Central memory CD8-positive, alpha-beta T cell (primary cell): ENCODE measurements at regions not wholly inside any gene's neighbourhood (a gene's known extent, or its start where the extent isn't known, plus 50 kb on each side); places are given as distances from the start of the nearest gene placed in this dataset.
"Not testable (repeated sequence)": the region's sequence is repeated elsewhere in the genome, so short reads cannot be mapped to it uniquely, and the experiment has no call there.

ENCODE experiments used
- ATAC-seq: fragments of 150-1000 bp; cut with Tn5 transposase; replicated peaks from 2 replicates; pipeline ENCODE4 v1.10.0; 2022; ENCODE audit warnings: mild to moderate bottlenecking, moderate FRiP score, moderate number of reproducible peaks; ENCODE audit not compliant: poor library complexity, severe bottlenecking; ENCODE audit errors: extremely low read depth
- DNase-seq, 2 donors: peaks; one replicate each; pipeline ENCODE4 v3.0.0; 2021; ENCODE audit warnings: low spot score in 2 of 2
- H3K27ac Mint-ChIP-seq: one replicate; pipeline ENCODE4 v1.8.0; 2022; ENCODE audit warnings: low read depth, mild to moderate bottlenecking, moderate library complexity, mixed read lengths
- H3K27me3 Mint-ChIP-seq: one replicate; pipeline ENCODE4 v1.8.0; 2022; ENCODE audit warnings: mixed read lengths
- H3K36me3 Mint-ChIP-seq: one replicate; pipeline ENCODE4 v1.8.0; 2022; ENCODE audit warnings: mild to moderate bottlenecking, moderate library complexity, mixed read lengths; ENCODE audit not compliant: insufficient read depth
- H3K4me1 Mint-ChIP-seq: one replicate; pipeline ENCODE4 v1.8.0; 2022; ENCODE audit warnings: mixed read lengths
- H3K4me3 Mint-ChIP-seq: one replicate; pipeline ENCODE4 v1.8.0; 2022; ENCODE audit warnings: mild to moderate bottlenecking, moderate library complexity, mixed read lengths
- H3K9me3 Mint-ChIP-seq: one replicate; pipeline ENCODE4 v1.8.0; 2022; ENCODE audit warnings: mixed read lengths

DNA sequence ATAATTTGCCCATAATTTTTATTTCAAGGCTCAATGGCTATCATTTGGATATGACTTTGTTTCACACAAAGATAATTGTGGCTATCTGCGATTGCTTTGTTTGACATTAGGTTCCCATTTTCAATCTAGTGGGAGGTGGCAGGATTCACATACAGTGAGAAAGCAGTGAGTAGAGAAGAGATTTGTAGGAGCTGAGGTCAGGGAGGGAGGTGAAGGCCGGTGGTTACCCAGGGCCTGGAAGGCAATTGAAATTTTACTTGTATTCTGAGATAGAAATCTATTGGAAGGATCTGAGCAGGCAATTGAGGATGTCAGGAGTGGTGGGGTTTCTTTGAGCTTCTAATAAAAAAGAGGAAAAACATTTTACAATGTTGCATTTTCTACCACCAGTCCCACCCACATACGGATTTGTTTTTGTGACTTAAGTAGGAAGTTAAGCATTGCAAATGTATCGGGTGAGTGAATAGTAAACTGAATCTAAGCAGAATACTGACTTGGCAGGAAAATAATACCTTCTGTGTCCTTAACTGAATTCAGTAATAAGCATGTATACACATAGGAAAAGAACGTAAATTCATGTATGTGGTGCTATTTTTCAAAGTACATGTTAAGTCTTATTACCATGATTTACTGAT is 80.1 kb upstream of the CDK13 start:
- not testable (repeated sequence) for DNase-seq, H3K4me3 Mint-ChIP-seq, ATAC-seq, H3K4me1 Mint-ChIP-seq, H3K9me3 Mint-ChIP-seq, H3K36me3 Mint-ChIP-seq, H3K27ac Mint-ChIP-seq
- peaks cover 33% of the 10 kb centered on the region for H3K27me3 Mint-ChIP-seq

DNA sequence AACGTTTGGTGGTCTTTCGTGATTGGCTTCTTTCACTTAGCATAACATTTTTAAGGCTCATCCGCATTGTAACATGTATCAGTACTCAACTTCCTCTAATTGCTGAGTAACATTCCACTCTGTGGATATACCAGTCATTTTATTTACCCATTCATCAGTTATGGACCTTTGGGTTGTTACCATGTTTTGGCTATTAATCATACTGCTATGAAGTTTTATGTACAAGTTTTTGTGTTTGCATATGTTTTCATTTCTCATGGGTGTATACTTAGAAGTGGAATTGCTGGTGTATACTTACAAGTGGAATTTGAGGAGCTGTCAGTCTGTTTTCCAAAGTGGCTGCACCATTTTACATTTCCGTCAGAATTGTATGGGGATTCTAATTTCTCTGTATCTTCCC is 78.4 kb upstream of the CDK13 start:
- DNase-seq, H3K36me3 Mint-ChIP-seq, H3K4me1 Mint-ChIP-seq, H3K4me3 Mint-ChIP-seq, ATAC-seq, H3K27ac Mint-ChIP-seq, H3K9me3 Mint-ChIP-seq: not testable (repeated sequence)
- peaks cover 49% of the 10 kb centered on the region for H3K27me3 Mint-ChIP-seq

DNA sequence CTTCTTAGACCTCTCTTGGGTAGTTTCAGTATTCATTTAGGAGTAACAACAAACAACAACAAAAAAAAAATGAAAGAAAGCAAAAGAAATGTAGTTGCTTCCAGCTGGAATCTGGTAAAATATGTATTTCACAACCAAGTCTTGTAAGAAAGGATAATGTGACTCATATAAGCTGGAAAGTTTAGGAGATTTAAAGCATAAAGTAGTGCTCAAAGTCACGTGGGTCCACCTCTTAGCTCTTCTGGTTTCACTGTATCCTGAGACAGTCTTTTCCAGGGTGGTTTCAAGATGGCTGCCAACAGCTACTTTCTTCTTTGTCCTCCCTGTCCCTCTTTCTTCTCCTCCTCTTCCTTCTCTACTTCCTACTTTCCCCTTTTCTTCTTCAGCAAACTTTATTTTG is 69.5 kb upstream of the CDK13 start:
- DNase-seq (no peak), ATAC-seq (no peak)
- H3K4me1 Mint-ChIP-seq: no peaks in the 10 kb centered on the region
- no peak overlapping the region for H3K27ac Mint-ChIP-seq
- H3K27me3 Mint-ChIP-seq: peaks cover 77% of the 10 kb centered on the region
- peaks cover 5% of the 10 kb centered on the region for H3K9me3 Mint-ChIP-seq
- H3K4me3 Mint-ChIP-seq: no peak overlapping the region
- H3K36me3 Mint-ChIP-seq: no peaks in the 10 kb centered on the region

DNA sequence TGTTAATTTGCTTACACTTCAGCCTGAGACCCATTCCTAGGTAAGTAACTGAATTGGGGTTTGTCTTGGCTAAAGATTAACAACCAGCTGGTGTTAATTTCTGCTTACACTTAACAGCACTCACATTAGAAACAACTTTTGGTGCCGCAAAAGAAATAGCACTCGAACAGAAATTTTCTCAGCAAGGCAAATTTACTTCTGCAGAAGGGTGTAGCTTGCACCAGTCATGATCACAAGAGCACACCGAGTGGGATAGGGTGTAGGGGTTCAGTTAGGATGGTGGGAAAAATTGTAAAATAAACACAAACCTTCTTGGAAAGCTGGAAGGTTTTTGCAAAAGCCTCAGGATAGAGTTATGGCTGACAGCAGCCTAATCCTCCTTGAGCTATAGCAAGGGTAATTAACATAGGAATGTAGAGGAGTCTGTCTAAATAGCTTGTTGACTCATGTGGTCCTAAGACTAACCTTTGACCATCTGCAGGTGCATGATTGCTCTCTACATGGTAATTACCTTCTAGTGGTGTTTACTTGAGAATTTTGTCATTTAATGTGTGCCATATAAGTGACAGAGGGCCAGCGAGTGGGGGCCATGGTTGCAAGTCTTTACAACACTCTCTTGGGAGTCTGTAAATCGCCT is 67.8 kb upstream of the CDK13 start:
- Mint-ChIP-seq H3K4me1 (no peaks in the 10 kb centered on the region), H3K9me3 (peaks cover 5% of the 10 kb centered on the region), H3K27me3 (peaks cover 61% of the 10 kb centered on the region), H3K4me3 (no peak overlapping the region), H3K27ac (no peak overlapping the region), H3K36me3 (no peaks in the 10 kb centered on the region)
- DNase-seq (no peak), ATAC-seq (no peak)

DNA sequence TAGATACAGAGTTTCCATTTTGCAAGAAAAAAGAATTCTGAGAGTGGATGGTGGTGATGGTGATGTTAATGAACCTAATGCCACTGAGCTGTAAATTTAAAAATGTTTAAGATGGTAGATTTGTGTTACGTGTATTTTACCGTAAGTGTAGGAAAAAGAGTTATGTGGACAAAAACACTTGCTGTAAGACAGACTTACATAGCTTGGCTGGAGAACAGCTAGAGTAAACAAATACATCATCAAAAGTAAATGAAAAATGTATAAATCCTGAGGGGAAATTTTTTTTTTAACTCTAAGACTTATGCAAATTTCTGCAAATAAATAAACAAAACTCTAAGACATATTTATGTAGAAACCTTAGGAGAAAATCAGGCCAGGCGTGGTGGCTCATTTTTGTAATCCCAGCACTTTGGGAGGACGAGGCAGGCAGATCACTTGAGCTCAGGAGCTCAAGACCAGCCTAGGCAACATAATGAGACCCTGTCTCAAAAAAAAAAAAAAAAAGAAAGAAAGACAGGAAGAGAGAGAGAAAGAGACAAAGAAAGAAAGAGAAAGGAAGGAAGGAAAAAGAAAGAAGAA is 66.2 kb upstream of the CDK13 start:
- no peaks in the 10 kb centered on the region for H3K36me3 Mint-ChIP-seq
- ATAC-seq: no peak
- H3K4me3 Mint-ChIP-seq: no peak overlapping the region
- no peak overlapping the region for H3K27ac Mint-ChIP-seq
- peaks cover 5% of the 10 kb centered on the region for H3K9me3 Mint-ChIP-seq
- H3K27me3 Mint-ChIP-seq: peaks cover 45% of the 10 kb centered on the region
- no peak for DNase-seq
- no peaks in the 10 kb centered on the region for H3K4me1 Mint-ChIP-seq

DNA sequence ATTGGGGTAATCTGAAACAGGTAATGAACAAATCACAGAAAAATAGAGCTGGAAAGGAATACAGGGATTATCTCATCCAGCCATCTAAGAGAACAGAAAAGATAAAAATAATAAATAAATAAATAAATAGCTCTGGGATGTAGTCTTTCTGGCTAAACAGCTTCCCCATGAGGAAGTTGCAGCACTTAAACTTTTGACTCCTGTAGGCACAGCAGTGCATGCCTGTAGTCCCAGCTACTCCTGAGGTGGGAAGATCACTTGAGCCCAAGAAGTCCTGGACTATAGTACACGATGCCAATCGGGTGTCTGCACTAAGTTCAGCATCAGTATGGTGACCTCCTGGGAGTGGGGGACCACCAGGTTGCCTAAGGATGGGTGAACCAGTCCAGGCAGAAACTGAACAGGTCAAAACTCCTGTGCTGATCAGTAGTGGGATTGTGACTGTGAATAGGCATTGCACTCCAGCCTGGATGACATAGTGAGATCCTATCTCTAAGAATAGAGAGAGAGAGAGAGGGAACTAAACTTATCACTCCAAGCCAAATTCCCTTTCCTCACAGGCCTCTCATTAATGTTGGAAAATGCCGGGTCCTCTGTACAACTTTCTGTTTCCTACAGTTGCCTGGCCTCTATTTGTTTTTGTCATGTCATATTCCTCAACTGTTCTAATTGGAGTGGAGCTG is 61.7 kb upstream of the CDK13 start:
- Mint-ChIP-seq H3K27ac (no peak overlapping the region), H3K4me3 (no peak overlapping the region), H3K4me1 (no peaks in the 10 kb centered on the region), H3K36me3 (no peaks in the 10 kb centered on the region), H3K9me3 (no peaks in the 10 kb centered on the region), H3K27me3 (peaks cover 30% of the 10 kb centered on the region)
- ATAC-seq (no peak), DNase-seq (no peak)

DNA sequence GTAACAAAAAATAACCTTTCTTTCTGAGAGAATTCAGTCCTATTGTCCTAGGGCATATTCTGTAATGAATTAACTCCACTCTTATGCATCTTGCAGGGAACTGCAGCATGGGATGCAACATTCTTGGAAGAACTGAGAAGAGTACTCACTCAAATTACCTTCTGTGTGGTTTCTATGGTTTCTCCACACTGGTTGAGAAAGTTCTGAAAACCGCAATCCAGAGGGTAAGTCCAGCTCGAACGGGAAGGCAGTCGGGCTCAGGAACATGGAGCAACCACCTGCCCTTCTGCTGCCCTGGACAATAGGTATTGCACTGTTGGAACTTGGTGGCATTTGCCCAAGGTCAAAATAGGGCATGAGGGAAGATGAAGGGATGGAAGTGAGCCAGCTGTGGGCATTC is 59.6 kb upstream of the CDK13 start:
- Mint-ChIP-seq H3K36me3 (no peaks in the 10 kb centered on the region), H3K4me1 (no peaks in the 10 kb centered on the region), H3K4me3 (no peak overlapping the region), H3K27ac (no peak overlapping the region), H3K9me3 (no peaks in the 10 kb centered on the region), H3K27me3 (peaks cover 24% of the 10 kb centered on the region)
- ATAC-seq: no peak
- no peak for DNase-seq

DNA sequence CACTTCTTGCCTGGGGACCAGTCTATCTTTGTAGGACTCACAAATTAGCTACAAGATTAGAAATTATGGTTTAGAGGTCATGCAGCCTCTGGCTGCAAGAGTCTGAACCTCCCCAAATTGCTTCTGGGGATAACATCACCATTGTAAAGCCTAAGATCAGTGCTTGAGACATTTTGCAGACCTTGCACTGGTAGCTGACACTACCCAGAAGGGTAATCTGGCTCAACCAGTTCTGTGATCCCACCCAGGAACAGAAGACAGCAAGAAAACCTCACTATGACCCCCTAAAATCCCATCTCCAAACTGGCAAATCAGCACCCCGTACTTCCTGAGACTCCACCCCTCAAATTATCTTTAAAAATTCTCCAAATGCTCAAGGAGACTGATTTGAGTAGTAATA is 58.2 kb upstream of the CDK13 start:
- Mint-ChIP-seq H3K27ac (no peak overlapping the region), H3K9me3 (no peaks in the 10 kb centered on the region), H3K36me3 (no peaks in the 10 kb centered on the region), H3K4me1 (no peaks in the 10 kb centered on the region), H3K27me3 (peaks cover 21% of the 10 kb centered on the region), H3K4me3 (no peak overlapping the region)
- ATAC-seq (no peak), DNase-seq (no peak)

DNA sequence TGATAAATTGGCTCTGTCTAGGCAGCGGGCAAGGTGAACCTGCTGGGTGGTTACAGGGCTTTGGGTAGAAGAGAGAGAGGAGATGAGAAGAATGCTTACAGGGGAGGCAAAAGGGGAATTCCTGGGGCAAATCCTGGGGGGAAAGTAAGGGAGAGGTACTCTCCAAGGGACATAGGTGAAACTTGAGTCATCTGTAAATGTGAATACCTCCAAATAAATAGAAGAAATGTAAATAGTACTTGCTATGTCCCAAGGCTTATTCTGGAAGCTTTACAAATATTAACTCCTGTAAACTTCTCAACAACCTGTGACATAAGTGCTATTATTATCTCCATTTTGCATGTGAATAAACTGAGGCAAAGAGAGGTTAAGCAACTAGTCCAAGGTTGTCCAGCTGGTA is 57.7 kb upstream of the CDK13 start:
- Mint-ChIP-seq H3K4me3 (no peak overlapping the region), H3K9me3 (no peaks in the 10 kb centered on the region), H3K4me1 (no peaks in the 10 kb centered on the region), H3K27me3 (peaks cover 21% of the 10 kb centered on the region), H3K27ac (no peak overlapping the region), H3K36me3 (no peaks in the 10 kb centered on the region)
- no peak for ATAC-seq
- no peak for DNase-seq

DNA sequence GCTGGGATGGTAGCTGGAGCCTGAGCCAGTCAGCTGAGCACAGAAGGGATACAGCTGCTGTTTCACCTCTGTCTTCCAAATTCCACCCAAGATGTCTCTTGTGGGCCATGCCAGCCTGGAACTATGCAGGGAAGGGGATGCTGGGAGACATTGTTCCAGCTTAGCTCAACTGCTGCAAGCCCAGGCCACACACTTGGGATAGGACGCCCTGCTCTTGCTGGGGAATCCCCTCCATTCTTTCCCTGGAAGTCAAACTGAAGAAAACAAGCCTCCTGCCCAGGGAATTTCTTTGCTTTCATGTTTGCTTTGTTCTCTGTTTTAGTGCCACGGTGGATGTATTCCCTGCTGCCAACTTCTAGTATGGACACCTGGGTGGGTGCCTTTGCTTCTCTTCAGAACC is 55.2 kb upstream of the CDK13 start:
- Mint-ChIP-seq H3K27ac (no peak overlapping the region), H3K9me3 (no peaks in the 10 kb centered on the region), H3K27me3 (peaks cover 21% of the 10 kb centered on the region), H3K36me3 (no peaks in the 10 kb centered on the region), H3K4me1 (no peaks in the 10 kb centered on the region), H3K4me3 (no peak overlapping the region)
- DNase-seq: no peak
- ATAC-seq: no peak

DNA sequence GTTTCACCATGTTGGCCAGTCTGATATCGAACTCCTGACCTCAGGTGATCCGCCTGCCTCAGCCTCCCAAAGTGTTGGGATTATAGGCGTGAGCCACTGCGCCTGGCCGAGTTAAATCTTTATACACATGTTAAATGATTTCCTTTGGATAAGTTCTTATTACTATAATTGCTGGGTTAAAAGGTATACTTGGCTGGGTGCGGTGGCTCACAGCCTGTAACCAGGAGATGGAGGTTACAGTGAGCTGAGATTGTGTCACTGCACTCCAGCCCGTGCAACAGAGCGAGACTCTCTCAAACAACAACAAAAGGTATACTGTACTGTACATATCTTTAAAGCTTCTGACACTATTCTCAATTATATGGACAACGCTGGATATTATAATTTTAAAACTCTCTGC is 53.2 kb upstream of the CDK13 start:
- H3K4me3 Mint-ChIP-seq: no peak overlapping the region

DNA sequence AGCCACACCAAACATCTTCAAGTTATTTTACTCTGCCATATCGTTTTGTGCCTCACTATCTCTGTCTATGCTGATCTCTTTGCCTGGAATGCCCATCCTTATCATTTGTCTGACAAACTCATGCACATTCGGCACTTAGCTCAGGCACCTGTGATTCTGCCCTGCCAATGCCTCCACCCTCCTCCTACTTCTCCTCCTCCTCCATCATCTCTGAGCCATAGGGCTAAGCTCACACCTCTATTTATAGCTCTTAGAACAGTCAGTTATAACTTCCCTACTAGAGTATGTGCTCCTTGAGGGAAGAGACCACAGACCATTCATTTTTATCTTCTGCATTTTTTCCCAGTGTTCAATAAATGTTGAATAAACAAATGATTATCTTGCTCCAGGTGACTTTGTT is 51.2 kb upstream of the CDK13 start:
- Mint-ChIP-seq H3K36me3 (no peaks in the 10 kb centered on the region), H3K27ac (no peak overlapping the region), H3K4me1 (no peaks in the 10 kb centered on the region), H3K9me3 (no peaks in the 10 kb centered on the region), H3K4me3 (no peak overlapping the region), H3K27me3 (peaks cover 24% of the 10 kb centered on the region)
- DNase-seq: no peak
- ATAC-seq: no peak

More for the DNA sequence above, 53.2 kb upstream of the CDK13 start:
- H3K27ac Mint-ChIP-seq: no peak overlapping the region
- no peaks in the 10 kb centered on the region for H3K4me1 Mint-ChIP-seq
- no peak for ATAC-seq
- H3K9me3 Mint-ChIP-seq: no peaks in the 10 kb centered on the region
- H3K36me3 Mint-ChIP-seq: no peaks in the 10 kb centered on the region
- DNase-seq: no peak
- peaks cover 31% of the 10 kb centered on the region for H3K27me3 Mint-ChIP-seq
